Stimulated activated CD8-positive, alpha-beta memory T cell treated with anti-CD3 and anti-CD28 coated beads, Interleukin-15, amount 100 ng/mL, for 48 hours (primary cell): ENCODE measurements at regions not wholly inside any gene's neighbourhood (a gene's known extent, or its start where the extent isn't known, plus 50 kb on each side); places are given as distances from the start of the nearest gene placed in this dataset.

ENCODE experiments used
- DNase-seq, 2 donors: peaks; one replicate each; pipeline ENCODE4 v3.0.0-alpha.2; 2020; ENCODE audit warnings: low read depth in 2 of 2

DNA sequence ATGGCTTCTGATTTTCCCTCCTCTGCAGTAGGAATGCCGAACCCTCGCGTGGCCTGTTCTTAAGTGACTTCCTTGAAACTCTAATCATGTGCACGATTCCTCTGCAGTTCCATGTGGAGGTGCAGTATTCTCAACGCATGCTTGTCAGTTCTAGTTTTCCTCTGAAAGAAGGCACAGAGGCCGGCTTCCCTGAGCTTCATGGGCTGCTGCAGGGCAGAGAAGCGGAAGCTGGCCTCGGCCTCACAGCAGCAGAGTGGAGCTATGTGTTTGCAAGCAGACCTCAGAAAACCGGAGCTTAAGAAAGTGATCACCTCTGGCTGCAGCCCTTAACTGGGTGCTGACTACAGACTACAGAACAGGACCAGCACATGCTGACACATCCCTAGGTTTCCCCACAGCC is 500.7 kb downstream of the GRIN2A start:
- DNase-seq, result no peak

DNA sequence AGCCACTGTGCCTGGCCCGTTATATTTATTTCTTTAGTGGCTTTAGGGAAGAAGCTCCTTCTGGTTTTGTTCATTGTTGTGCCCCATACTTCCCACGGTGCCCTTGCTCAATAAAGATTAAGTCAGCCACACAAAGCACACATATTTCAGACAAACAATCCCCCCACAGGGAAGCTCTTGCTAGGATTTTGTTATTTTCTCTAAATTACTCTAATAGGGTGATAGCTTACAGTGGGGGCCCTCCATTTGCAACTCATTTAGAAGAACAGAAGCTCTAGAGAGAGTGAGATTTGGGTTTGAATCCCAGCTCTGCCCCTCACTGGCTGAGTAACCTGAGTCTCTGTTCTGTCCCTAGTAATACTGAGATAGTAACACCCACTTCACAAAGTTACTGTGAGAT is 499.9 kb downstream of the GRIN2A start:
- no peak for DNase-seq

DNA sequence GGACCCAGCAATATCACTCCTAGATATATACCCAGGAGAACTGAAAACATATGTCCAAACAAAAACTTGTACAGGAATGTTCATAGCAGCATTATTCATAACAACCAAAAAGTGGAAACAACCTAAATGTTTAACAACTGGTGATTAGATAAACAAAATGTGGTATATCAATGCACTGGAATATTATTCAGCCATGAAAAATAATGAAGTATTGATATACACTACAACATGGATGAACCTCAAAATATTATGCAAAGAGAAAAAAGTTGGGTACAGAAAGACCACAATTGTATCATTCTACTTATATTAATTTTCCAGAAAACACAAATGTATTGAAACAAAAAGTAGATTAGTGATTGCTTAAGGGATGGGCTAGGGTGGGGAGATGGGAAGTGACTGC is 498.6 kb downstream of the GRIN2A start:
- no peak for DNase-seq

DNA sequence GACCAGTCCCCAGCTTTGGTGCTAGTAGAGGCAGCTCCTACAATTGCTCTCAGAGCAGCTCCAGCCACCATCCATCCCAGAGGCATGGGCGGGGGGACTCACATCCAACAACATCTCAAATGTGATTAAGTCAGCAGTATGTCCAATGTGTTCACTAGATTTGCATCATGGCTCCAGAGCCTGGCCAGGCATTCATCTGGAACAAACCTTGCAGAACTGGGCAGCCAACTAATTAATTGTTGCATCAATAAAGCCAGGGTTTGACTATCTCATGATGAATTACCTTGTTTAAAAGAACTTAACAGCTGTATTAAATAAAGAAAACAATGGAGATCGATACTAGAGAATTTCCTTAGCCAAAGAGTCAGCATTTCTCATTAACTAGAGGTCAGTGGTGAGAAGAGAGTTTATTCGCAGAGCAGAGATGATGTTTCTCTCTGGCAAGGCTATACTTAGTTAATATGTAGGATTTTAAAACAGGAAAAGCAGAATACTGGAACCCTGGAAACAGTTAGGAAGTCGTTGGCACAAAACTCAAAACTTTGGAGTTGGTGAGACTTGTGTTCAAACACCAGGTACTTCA is 494.4 kb downstream of the GRIN2A start:
- no peak for DNase-seq

DNA sequence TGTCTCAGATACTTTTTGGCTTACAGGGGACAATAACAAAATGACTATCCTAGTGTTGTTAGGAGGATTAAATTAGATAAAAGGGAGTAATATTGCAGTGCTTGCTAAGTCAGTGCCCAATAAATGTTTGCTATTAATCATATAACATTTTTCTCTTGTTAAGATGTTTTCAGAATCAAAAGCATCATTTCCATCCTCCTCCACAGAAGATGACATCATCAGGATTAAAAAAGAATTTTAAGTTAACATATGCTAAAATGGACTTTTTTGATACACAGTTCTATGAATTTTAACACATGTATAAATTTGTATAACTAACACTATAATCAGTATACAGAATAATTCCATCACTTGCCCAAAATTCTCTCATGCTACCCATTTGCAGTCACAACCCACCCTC is 492.6 kb downstream of the GRIN2A start:
- DNase-seq, result no peak

DNA sequence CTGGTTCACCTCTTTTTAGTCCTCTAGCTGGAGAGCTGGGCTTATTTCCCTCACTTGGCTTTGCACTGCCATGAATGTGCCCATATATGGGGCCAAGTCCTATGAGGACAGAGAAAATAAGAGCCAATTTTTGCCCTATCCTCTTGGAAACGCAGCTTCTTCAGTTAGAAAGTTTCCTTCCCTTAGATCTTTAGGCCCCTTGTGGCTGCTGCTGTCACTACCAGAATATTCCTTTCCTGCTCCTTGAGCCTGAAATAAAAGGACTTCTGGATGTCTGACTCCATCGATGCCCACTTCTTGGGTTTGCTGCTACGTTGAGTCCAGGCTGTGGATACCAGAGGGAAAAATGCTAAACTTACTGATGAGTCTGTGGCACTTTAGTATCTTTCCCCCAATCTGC is 487.1 kb downstream of the GRIN2A start:
- DNase-seq, result no peak
